HG03378 (cell line): ENCODE measurements at regions not wholly inside any gene's neighbourhood (a gene's known extent, or its start where the extent isn't known, plus 50 kb on each side); places are given as distances from the start of the nearest gene placed in this dataset.

Source experiments
- ATAC-seq: cut with Tn5 transposase; IDR thresholded peaks from one replicate; pipeline ENCODE4 v1.9.1; 2021; ENCODE audit warnings: mild to moderate bottlenecking, moderate library complexity; ENCODE audit not compliant: unreplicated experiment

GRCh38 chr7:35508623-35509400, 186.1 kb downstream of the HERPUD2 start:
- ATAC-seq = no peak

- no peak for ATAC-seq
These were observed 189.9 kb downstream of the HERPUD2 start for GRCh38 chr7:35505066-35505465.

DNA sequence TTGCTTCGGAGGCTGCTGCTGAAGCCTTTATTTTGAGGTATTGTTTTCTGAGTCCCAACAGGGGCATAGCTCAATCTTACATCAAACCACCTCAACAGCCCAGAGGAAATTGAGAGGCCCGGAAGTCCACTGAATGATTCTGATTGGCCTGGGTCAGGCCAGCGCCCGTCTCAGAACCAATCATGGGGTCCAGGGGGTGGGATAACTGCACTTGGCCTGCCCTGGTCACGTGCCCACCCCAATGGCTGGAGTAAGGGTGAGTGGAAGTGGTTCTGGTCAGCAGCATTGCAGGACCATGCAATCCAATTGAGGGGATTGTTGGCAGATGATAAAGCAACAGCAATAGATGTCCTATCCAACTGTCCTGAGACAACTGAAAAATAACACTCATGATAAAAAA, 190.6 kb downstream of the HERPUD2 start:
- ATAC-seq = no peak

- ATAC-seq = no peak
These were observed 193.3 kb downstream of the HERPUD2 start for GRCh38 chr7:35501681-35502080.

DNA sequence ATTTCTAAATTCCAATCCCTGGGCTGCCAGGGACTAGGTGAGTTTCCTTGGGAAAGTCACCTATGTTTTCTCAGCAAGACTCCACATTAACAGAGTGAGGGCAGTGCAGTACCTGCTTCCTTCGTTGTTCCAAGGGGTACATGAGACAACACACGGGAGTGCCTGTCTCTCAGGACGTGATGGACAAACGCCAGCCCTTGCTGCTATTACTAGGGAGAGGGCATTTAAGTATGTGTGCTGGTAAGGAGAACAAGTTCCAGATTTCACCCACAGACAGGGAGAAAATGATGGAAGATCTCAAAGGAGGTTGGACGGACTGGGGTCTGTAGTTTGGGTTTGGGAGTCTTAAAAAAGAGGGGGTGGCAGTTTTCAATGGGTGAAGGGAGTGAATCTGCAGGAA, 195.7 kb downstream of the HERPUD2 start:
- ATAC-seq = no peak

DNA sequence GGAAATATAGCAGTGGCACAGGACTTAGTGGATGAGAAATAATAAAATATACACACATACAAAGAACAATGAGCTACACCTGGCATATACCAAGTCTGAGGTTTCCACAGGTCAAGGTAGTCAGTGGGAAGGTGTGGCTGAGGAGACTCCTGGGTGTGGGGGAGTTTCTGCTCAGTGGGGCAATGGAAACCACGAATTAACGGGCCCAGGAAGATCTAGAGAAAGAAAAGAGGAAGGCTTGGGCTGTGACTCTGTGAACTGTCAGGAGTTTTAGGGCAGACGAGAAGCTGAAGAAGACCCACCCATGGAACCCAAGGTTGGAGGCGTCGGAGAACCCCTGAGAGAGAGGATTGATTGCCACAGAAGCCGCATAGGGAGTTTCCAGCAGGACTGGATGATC, 196.5 kb downstream of the HERPUD2 start:
- no peak for ATAC-seq

DNA sequence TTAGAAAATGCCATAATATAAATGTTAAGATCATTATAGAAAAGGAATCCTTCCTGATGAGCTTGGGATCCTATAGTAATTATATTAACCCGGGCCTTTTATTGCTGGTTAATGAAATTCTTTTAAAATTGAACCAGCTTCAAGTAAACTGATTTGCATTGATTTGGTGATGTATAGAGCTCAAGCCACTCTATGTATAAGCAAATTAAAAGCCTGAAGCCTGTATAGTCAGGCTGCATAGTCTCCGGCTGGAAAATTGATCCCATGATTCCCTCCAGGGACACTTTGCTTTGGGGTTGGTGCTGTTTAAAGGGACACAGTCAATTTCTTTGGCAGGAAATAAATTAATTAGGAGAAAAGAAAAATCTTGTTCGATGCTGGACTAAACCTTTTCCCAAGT, 199.1 kb downstream of the HERPUD2 start:
- ATAC-seq = no peak

DNA sequence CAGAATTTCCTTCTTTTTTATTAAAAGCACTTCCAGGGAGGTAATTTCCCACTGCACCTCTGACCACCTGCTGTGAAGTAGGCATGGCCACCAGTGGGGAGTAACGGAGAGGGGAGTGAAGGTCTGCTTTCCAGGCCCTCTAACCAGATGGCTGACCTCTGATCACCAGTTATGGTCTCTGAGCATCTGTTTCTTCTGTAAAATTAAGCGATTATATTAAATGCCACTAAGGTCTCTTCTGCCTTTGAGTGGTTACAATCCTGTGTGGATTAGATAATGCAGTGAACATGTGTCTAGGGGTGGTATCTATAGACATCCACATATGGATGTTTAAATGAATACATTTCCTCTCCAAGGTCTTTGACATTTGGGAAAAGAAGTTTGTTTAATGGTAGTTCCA, 199.6 kb downstream of the HERPUD2 start:
- no peak for ATAC-seq

DNA sequence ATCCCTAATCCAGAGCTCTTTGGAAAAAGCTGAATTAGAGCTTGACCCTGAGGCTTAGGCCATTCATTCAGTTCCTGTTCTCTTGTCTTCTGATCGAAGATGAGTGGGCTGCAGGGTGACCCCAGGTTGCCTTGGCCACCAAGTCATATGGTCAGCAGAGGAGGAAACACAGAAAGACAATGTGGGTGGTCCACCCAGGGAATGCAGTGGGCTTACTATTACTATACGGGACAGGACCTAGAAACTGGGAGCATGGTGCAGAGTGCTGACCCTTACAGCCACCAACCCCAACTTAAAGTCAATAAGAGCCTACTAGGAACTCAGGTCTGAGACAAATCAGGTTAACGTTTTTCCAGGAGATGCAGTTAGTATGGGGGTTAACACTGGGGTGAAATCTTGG, 200.5 kb downstream of the HERPUD2 start:
- no peak for ATAC-seq

DNA sequence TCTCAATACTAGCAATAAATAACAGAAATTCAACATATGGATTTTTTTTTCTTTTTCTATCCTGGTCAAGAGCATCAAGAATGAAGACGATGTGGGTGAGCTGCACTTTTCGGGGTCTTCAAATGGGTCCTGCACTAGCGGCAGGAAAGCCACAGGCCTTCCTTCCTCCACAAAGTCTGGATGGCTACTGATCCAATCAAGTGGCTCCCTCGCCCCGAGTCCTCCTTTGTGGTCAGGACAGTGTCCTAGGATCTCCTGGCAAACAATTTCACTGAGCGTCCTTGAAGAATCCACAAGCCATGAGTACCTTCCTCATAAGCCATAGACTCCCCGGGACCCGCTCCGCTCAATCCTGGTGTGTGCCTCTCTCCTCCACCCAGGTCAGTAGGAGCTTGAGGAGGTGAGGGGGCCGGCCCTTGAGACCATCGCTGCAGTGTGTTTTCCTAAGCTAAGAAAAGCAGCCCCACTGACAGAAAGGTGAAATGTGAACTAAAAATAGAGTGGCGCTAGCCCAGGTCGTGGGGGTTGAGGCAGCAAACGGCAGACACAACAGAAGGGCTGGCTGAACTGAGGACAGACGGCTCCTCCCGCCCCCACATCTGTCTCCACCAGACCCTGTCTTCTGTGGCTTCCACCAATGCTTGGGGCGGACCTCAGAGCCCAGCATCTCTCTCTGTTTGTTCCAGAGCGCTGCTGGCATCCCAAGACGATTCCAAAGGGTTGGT, 202.3 kb downstream of the HERPUD2 start:
- ATAC-seq = no peak

- ATAC-seq = no peak
These were observed 203.7 kb downstream of the HERPUD2 start for GRCh38 chr7:35491233-35491632.

GRCh38 chr7:35487841-35488240, 207.1 kb downstream of the HERPUD2 start:
- no peak for ATAC-seq

DNA sequence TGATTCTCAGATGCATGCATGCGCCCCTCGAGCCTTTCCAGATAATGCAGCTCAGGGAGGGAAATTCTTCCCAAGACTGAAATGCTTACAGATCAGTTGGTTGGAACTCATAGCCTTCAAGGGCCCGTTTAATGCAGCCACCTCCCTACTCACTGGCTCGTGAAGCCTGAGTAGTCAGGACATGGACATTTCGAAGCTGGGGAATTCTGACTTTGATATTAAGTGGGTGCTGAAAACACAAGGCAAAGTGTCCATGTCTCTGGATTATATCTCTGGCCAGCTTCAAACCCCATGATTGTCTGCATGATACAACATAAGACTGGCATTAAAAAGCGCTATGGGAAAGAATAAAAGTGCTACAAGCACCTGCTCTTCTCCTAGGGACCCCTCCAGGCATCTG, 207.5 kb downstream of the HERPUD2 start:
- no peak for ATAC-seq

DNA sequence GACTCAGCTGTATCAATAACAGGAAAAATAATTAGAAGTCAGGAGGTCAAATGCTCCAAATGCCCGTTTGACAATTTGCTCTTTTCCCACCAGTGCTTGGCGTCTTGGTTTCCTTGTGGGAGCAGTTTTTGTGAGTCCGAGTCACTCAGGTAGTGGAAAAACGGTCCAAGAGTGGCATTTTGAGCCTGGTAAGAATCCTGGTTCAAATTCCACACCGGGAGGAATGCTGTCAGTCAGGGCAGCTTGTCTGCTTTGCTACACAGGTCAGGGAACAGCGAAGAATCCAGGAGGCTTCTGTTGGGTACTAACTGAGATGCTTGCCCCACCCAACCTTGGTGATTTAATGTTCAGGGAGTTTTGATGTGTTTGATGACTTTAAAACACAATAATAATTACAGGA, 209.5 kb downstream of the HERPUD2 start:
- ATAC-seq = no peak

- no peak for ATAC-seq
These were observed 211.4 kb downstream of the HERPUD2 start for GRCh38 chr7:35483568-35483967.

GRCh38 chr7:35482231-35482630, 212.7 kb downstream of the HERPUD2 start:
- ATAC-seq = no peak

- no peak for ATAC-seq
These were observed 214.1 kb downstream of the HERPUD2 start for GRCh38 chr7:35480806-35481205.

- ATAC-seq = no peak
These were observed 217.3 kb downstream of the HERPUD2 start for GRCh38 chr7:35477609-35478008.

- ATAC-seq = no peak
These were observed 220.2 kb upstream of the TBX20 start for GRCh38 chr7:35474100-35474499.

DNA sequence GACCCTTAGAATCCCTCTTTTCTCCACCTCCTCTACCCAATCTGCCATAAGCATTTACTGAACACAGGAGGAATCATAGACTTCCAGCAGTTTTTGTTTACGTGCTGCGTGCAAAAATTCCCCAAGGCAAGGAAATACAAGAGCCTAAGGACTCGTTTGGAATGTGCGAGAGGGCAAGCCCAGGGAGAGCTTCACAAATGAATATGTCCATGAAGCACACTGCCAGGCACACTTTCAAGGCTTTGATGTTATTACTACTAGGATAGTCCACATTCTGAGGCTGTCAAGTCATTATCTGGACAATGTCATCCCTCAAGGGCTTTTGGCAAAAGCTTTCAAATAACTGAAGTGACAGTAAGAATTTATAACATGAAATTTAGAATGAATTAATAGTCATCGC, 214.7 kb upstream of the TBX20 start:
- no peak for ATAC-seq

DNA sequence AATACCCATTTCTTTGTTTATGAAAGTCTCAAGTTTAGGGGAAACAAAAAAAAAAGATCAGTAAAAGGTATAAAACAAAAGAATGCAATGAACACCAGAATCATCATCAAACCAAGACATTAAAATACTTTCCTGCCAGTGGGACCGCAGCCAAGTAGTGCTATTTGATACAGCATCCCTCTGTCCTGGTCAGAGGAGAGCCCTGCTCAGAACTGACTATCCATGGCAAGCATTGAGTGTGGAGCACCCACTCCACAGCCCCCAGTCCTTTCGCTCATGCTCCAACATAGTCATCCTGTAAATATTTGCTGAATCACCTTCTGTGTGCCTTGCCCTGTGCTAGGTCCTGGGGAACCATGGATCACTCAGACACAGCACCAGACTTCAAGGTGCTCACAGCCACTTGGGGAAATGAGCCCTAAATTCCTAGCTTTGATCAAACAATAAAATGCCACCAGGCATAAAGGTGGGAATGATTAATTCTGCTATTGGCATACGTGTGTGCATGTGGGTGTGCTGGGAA, 213.6 kb upstream of the TBX20 start:
- ATAC-seq = no peak

- ATAC-seq = no peak
These were observed 212.0 kb upstream of the TBX20 start for GRCh38 chr7:35465791-35466336.
